ENCODE measurements at regions not wholly inside any gene's neighbourhood (a gene's known extent, or its start where the extent isn't known, plus 50 kb on each side); places are given as distances from the start of the nearest gene placed in this dataset.
A peak's percentile ranks its signal among the peaks of the same experiment; 100 is the strongest.

- Histone ChIP-seq H3K4me2 (ENCODE audit: unreplicated experiment) (no peak overlapping the region), H3K36me3 (ENCODE audit: low read depth) (no peaks in the 10 kb centered on the region), H3K4me3 (no peak overlapping the region), H3K9ac (no peak overlapping the region), H3K9me2 (ENCODE audit: insufficient read depth) (no peaks in the 10 kb centered on the region), H2AFZ (no peak overlapping the region), H3K4me1 (ENCODE audit: insufficient read depth) (peaks cover 27% of the 10 kb centered on the region), H3K9me3 (ENCODE audit: low read depth) (no peaks in the 10 kb centered on the region), H3K27ac (no peak overlapping the region), H4K20me1 (ENCODE audit: insufficient read depth) (no peaks in the 10 kb centered on the region), H3F3A (ENCODE audit: insufficient read depth) (peaks cover 21% of the 10 kb centered on the region), H3K79me2 (ENCODE audit: insufficient read depth) (no peaks in the 10 kb centered on the region), H3K27me3 (replicated peaks; ENCODE audit: insufficient read depth) (no peaks in the 10 kb centered on the region)
- WGBS, 2 experiments (ENCODE audit: low coverage in 1 of 2, low lambda C conversion rate in 2 of 2, missing lambda C conversion rate in 2 of 2): 93 to 95% methylated on average over 3 of the region's 3 CpGs
- no peak for DNase-seq
- TF ChIP-seq EZH2 (IDR thresholded peaks at IDR 0.05; ENCODE audit: insufficient read depth, poor library complexity, severe bottlenecking) (no peak), EZH2phosphoT487 (IDR thresholded peaks at IDR 0.05; ENCODE audit: insufficient read depth, low read depth) (no peak)
- in situ Hi-C loops (cut with MboI): no loop called here
Measured at GRCh38 chr14:49951691-49952345, 58.9 kb downstream of the ARF6 start.

- Histone ChIP-seq H3K27me3 (replicated peaks; ENCODE audit: insufficient read depth) (no peaks in the 10 kb centered on the region), H2AFZ (0 out of 2 replicates have a peak overlapping the region, but pooled peaks have one; percentile 2), H3F3A (ENCODE audit: insufficient read depth) (peaks cover 15% of the 10 kb centered on the region), H3K4me2 (ENCODE audit: unreplicated experiment) (no peak overlapping the region), H3K36me3 (ENCODE audit: low read depth) (no peaks in the 10 kb centered on the region), H3K4me1 (ENCODE audit: insufficient read depth) (peaks cover 23% of the 10 kb centered on the region), H3K9ac (no peak overlapping the region), H3K9me2 (ENCODE audit: insufficient read depth) (no peaks in the 10 kb centered on the region), H3K79me2 (ENCODE audit: insufficient read depth) (no peaks in the 10 kb centered on the region), H3K27ac (no peak overlapping the region), H3K4me3 (no peak overlapping the region), H3K9me3 (ENCODE audit: low read depth) (no peaks in the 10 kb centered on the region), H4K20me1 (ENCODE audit: insufficient read depth) (no peaks in the 10 kb centered on the region)
- DNase-seq: no peak
- TF ChIP-seq EZH2 (IDR thresholded peaks at IDR 0.05; ENCODE audit: insufficient read depth, poor library complexity, severe bottlenecking): no peak
- no peak for TF ChIP-seq EZH2phosphoT487 (IDR thresholded peaks at IDR 0.05; ENCODE audit: insufficient read depth, low read depth)
- in situ Hi-C loops (cut with MboI): no loop called here
Measured at GRCh38 chr14:49953196-49953595, 60.3 kb downstream of the ARF6 start.

DNA sequence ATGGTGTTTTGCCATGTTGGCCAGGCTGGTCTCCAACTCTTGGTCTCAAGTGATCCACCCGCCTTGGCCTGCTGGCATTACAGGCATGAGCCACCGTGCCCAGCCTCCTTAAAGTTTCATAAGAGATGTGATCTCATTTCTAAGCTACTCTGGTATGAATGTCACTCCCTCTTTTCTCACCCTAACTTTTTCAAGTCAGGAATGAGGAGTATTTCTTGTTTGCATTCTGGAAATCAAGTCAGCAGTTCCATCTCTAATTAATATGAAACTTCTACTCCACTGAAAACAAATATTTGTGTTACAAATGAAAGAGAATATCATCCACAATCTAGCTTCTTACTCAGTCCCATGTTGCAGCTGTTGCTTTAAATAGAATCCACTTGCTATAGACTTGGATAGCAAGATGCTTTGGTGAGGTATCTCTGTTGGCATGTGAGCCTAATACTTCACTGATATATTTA lies 61.3 kb downstream of the ARF6 start:
- Histone ChIP-seq H3K79me2 (ENCODE audit: insufficient read depth) (no peaks in the 10 kb centered on the region), H4K20me1 (ENCODE audit: insufficient read depth) (no peaks in the 10 kb centered on the region), H3F3A (ENCODE audit: insufficient read depth) (peaks cover 15% of the 10 kb centered on the region), H3K27me3 (replicated peaks; ENCODE audit: insufficient read depth) (no peaks in the 10 kb centered on the region), H3K36me3 (ENCODE audit: low read depth) (no peaks in the 10 kb centered on the region), H3K4me1 (ENCODE audit: insufficient read depth) (peaks cover 23% of the 10 kb centered on the region), H3K27ac (peak overlapping the region; percentile 49), H3K4me2 (ENCODE audit: unreplicated experiment) (peak overlapping the region; percentile 52), H2AFZ (0 out of 2 replicates have a peak overlapping the region, but pooled peaks have one; percentile 0), H3K9ac (no peak overlapping the region), H3K9me2 (ENCODE audit: insufficient read depth) (no peaks in the 10 kb centered on the region), H3K4me3 (no peak overlapping the region), H3K9me3 (ENCODE audit: low read depth) (no peaks in the 10 kb centered on the region)
- in situ Hi-C loops (cut with MboI): no loop called here
- TF ChIP-seq EZH2phosphoT487 (IDR thresholded peaks at IDR 0.05; ENCODE audit: insufficient read depth, low read depth) (no peak), EZH2 (IDR thresholded peaks at IDR 0.05; ENCODE audit: insufficient read depth, poor library complexity, severe bottlenecking) (no peak)
- WGBS, 2 experiments (ENCODE audit: low coverage in 1 of 2, low lambda C conversion rate in 2 of 2, missing lambda C conversion rate in 2 of 2): 0% methylated on average over 2 of the region's 2 CpGs
- DNase-seq: peak; percentile 83

DNA sequence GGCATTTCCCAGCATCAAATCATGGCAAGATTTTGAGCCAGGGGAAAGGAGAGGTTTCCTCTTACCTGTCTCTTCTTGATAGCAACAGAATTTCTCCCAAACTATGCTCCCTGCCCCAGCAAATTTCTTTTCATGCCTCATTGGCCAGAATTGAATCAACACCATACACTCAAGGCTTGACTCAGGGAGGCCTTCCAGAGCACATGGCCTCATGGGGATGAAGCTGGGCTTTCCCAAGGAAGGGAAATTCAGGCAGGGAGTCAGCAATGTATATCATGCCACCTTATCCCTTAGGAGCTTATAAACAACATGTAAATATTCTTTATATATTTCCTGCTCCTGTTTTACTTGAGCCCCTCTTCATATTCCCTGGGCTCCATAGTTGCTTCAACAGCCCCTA lies 62.1 kb downstream of the ARF6 start:
- Histone ChIP-seq H3K4me2 (ENCODE audit: unreplicated experiment) (no peak overlapping the region), H2AFZ (no peak overlapping the region), H4K20me1 (ENCODE audit: insufficient read depth) (no peaks in the 10 kb centered on the region)

More for the DNA sequence above, 62.1 kb downstream of the ARF6 start:
- H3K9ac ChIP-seq: no peak overlapping the region
- no peaks in the 10 kb centered on the region for H3K79me2 ChIP-seq (ENCODE audit: insufficient read depth)
- TF ChIP-seq EZH2phosphoT487 (IDR thresholded peaks at IDR 0.05; ENCODE audit: insufficient read depth, low read depth) (no peak), EZH2 (IDR thresholded peaks at IDR 0.05; ENCODE audit: insufficient read depth, poor library complexity, severe bottlenecking) (no peak)
- peaks cover 15% of the 10 kb centered on the region for H3F3A ChIP-seq (ENCODE audit: insufficient read depth)
- no peak overlapping the region for H3K4me3 ChIP-seq
- no peaks in the 10 kb centered on the region for H3K27me3 ChIP-seq (replicated peaks; ENCODE audit: insufficient read depth)
- no peaks in the 10 kb centered on the region for H3K9me3 ChIP-seq (ENCODE audit: low read depth)
- no peaks in the 10 kb centered on the region for H3K9me2 ChIP-seq (ENCODE audit: insufficient read depth)
- in situ Hi-C loops (cut with MboI): no loop called here
- H3K27ac ChIP-seq: peak overlapping the region; percentile 49; the same call in 1 of the 2 replicates
- peaks cover 23% of the 10 kb centered on the region for H3K4me1 ChIP-seq (ENCODE audit: insufficient read depth)
- H3K36me3 ChIP-seq (ENCODE audit: low read depth): no peaks in the 10 kb centered on the region
- DNase-seq: peak; percentile 15
